GM12891 (cell line): ENCODE measurements at regions not wholly inside any gene's neighbourhood (a gene's known extent, or its start where the extent isn't known, plus 50 kb on each side); places are given as distances from the start of the nearest gene placed in this dataset.

ENCODE experiments used
- POLR2A ChIP-seq: IDR thresholded peaks from 2 replicates; pipeline ENCODE4 v1.6.1; 2011; ENCODE audit warnings: low read depth, low read length, control low read depth
- POLR2AphosphoS5 ChIP-seq: IDR thresholded peaks from 2 replicates; pipeline ENCODE4 v1.6.1; 2011; ENCODE audit warnings: low read depth, low read length, control low read depth
- POU2F2 ChIP-seq: IDR thresholded peaks from 2 replicates; pipeline ENCODE4 v1.6.1; 2011; ENCODE audit warnings: low read depth, mild to moderate bottlenecking, control low read depth, low read length, moderate library complexity
- TAF1 ChIP-seq: IDR thresholded peaks from 2 replicates; pipeline ENCODE4 v1.6.1; 2011; ENCODE audit warnings: low read depth, low read length, control low read depth

DNA sequence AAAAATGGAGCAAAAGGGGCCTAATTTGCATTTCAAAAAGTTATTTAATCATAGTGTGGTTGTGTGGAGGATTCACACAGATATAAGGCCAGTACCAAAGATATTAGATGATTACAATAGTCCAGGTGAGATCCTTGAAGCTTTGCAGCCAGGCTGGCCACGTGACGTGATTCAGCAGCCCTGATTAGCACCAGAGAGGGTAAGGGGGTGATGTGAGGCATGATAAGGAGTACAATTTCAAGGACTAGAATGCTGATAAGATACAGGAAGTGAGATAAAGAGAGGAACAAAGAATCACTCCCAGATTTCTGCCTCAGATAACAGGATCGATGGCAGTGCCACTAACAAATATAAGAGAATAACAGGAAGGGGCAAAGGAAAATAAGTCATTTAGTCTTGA lies 108.4 kb upstream of the PALS2 start:
- TF ChIP-seq POLR2AphosphoS5, result no peak
- TF ChIP-seq TAF1, result no peak
- no peak for TF ChIP-seq POLR2A
- TF ChIP-seq POU2F2, result no peak
